CD14-positive monocyte (primary cell): ENCODE measurements at regions not wholly inside any gene's neighbourhood (a gene's known extent, or its start where the extent isn't known, plus 50 kb on each side); places are given as distances from the start of the nearest gene placed in this dataset.

Source experiments
- DNase-seq, 3 donors: peaks; one replicate each; pipeline ENCODE4 v3.0.0-alpha.2; 2011 to 2022
- H2AFZ ChIP-seq: 2 replicates; pipeline ENCODE4 v1.6.0; 2012; ENCODE audit warnings: mild to moderate bottlenecking, low read depth, low read length, inconsistent platforms; ENCODE audit not compliant: insufficient read depth, poor library complexity, severe bottlenecking
- H3K27ac ChIP-seq, 2 donors: 1 replicate in 1 of 2; 2 replicates in 1 of 2; pipeline ENCODE4 v1.5.1; 2012 to 2013; ENCODE audit warnings: low read length in 2 of 2, control low read depth in 1 of 2, inconsistent platforms in 1 of 2, low read depth in 1 of 2, mild to moderate bottlenecking in 1 of 2
- H3K27me3 ChIP-seq, 2 donors: one replicate each; pipeline versions ENCODE4 v1.6.0 to v1.6.1; 2011 to 2013; ENCODE audit warnings: low read length in 2 of 2; ENCODE audit not compliant: control insufficient read depth in 2 of 2, insufficient read depth in 2 of 2
- H3K36me3 ChIP-seq, 2 donors: replicated peaks in 1 of 2; 1 replicate in 1 of 2; 2 replicates in 1 of 2; pipeline versions ENCODE4 v1.5.1 to v1.6.1; 2012 to 2013; ENCODE audit warnings: low read length in 2 of 2, control low read depth in 1 of 2, inconsistent platforms in 1 of 2, mild to moderate bottlenecking in 1 of 2; ENCODE audit not compliant: insufficient read depth in 2 of 2, control insufficient read depth in 1 of 2
- H3K4me1 ChIP-seq, 2 donors: 1 replicate in 1 of 2; 2 replicates in 1 of 2; pipeline versions ENCODE4 v1.5.1 to v1.6.1; 2012 to 2013; ENCODE audit warnings: low read length in 2 of 2, control low read depth in 1 of 2, inconsistent platforms in 1 of 2, mild to moderate bottlenecking in 1 of 2, moderate library complexity in 1 of 2; ENCODE audit not compliant: insufficient read depth in 2 of 2, control insufficient read depth in 1 of 2
- H3K4me2 ChIP-seq: replicated peaks from 2 replicates; pipeline ENCODE3; 2012; ENCODE audit warnings: low read length, moderate library complexity, mild to moderate bottlenecking; ENCODE audit not compliant: poor library complexity, severe bottlenecking; ENCODE audit errors: extremely low read depth
- H3K4me3 ChIP-seq, 3 experiments: fragments of 200-600 bp in 1 of 3; sonication (generic) in 1 of 3; replicated peaks in 1 of 3; 1 replicate in 2 of 3; 2 replicates in 1 of 3; pipeline ENCODE4 v1.5.1; 2011 to 2013; ENCODE audit warnings: low read length in 3 of 3, mild to moderate bottlenecking in 3 of 3, control low read depth in 2 of 3, low read depth in 2 of 3, inconsistent platforms in 1 of 3, moderate library complexity in 1 of 3
- H3K79me2 ChIP-seq: 2 replicates; pipeline ENCODE4 v1.6.0; 2012; ENCODE audit warnings: mild to moderate bottlenecking, control low read depth, inconsistent platforms, low read length, moderate library complexity; ENCODE audit not compliant: insufficient read depth
- H3K9ac ChIP-seq: 2 replicates; pipeline ENCODE4 v1.6.0; 2017; ENCODE audit warnings: low read length, mild to moderate bottlenecking; ENCODE audit not compliant: insufficient read depth, poor library complexity, severe bottlenecking
- H3K9me3 ChIP-seq, 2 donors: replicated peaks in 1 of 2; 1 replicate in 1 of 2; 2 replicates in 1 of 2; pipeline versions ENCODE4 v1.5.1 to v1.6.1; 2012 to 2013; ENCODE audit warnings: low read length in 2 of 2, control low read depth in 1 of 2; ENCODE audit not compliant: control insufficient read depth in 1 of 2, insufficient read depth in 1 of 2
- H4K20me1 ChIP-seq: 2 replicates; pipeline ENCODE4 v1.6.0; 2012; ENCODE audit warnings: mild to moderate bottlenecking, low read length, control low read depth, moderate library complexity; ENCODE audit not compliant: insufficient read depth
- H3K27ac Mint-ChIP-seq, 7 donors: one replicate each; pipeline ENCODE4 v1.8.0; 2020; ENCODE audit warnings: mild to moderate bottlenecking in 7 of 7, mixed read lengths in 7 of 7, moderate library complexity in 6 of 7, inconsistent platforms in 2 of 7
- H3K27me3 Mint-ChIP-seq, 3 donors: one replicate each; pipeline ENCODE4 v1.8.0; 2021 to 2022; ENCODE audit warnings: low read depth in 3 of 3, mild to moderate bottlenecking in 3 of 3, mixed read lengths in 3 of 3, moderate library complexity in 3 of 3, inconsistent platforms in 1 of 3
- H3K36me3 Mint-ChIP-seq, 2 donors: one replicate each; pipeline ENCODE4 v1.8.0; 2020; ENCODE audit warnings: mixed read lengths in 2 of 2, inconsistent platforms in 1 of 2, mild to moderate bottlenecking in 1 of 2
- H3K4me1 Mint-ChIP-seq: one replicate; pipeline ENCODE4 v1.8.0; 2020; ENCODE audit warnings: mild to moderate bottlenecking, mixed read lengths
- H3K4me3 Mint-ChIP-seq, 2 donors: one replicate each; pipeline ENCODE4 v1.8.0; 2020; ENCODE audit warnings: mild to moderate bottlenecking in 2 of 2, mixed read lengths in 2 of 2, moderate library complexity in 1 of 2
- H3K9me3 Mint-ChIP-seq, 7 donors: one replicate each; pipeline ENCODE4 v1.8.0; 2020 to 2022; ENCODE audit warnings: mixed read lengths in 7 of 7, mild to moderate bottlenecking in 6 of 7, moderate library complexity in 6 of 7, inconsistent platforms in 2 of 7
- CTCF ChIP-seq: fragments of 200-600 bp; IDR thresholded peaks from one replicate; pipeline ENCODE4 v1.8.0; 2022; ENCODE audit warnings: antibody characterized with exemption, mild to moderate bottlenecking
- WGBS: methylation state at CpG from one replicate; pipeline ENCODE4 v1.1.5; 2013; ENCODE audit warnings: missing lambda C conversion rate; ENCODE audit not compliant: insufficient coverage; 5-methylcytosine and 5-hydroxymethylcytosine counted together
- intact Hi-C, 2 donors: fragments of 100-400 bp; cut with micrococcal nuclease; formaldehyde crosslinking; loops; one replicate each; pipeline versions ENCODE4 v1.15.0 to v1.15.1; 2023

GRCh38 chr17:79341222-79341780 lies 266.7 kb downstream of the ENGASE start:
- H3K4me1 Mint-ChIP-seq: no peaks in the 10 kb centered on the region
- no peaks in the 10 kb centered on the region for H4K20me1 ChIP-seq
- WGBS: 84% methylated on average over 4 of the region's 8 CpGs
- H3K9ac ChIP-seq: no peak overlapping the region
- TF ChIP-seq CTCF: no peak
- no peaks in the 10 kb centered on the region for H3K36me3 Mint-ChIP-seq
- H3K36me3 ChIP-seq: no peaks in the 10 kb centered on the region
- no peak overlapping the region for H2AFZ ChIP-seq
- no peaks in the 10 kb centered on the region for H3K79me2 ChIP-seq
- intact Hi-C loops: no loop called here
- H3K27ac Mint-ChIP-seq: no peak overlapping the region
- H3K27me3 ChIP-seq: no peaks in the 10 kb centered on the region
- no peak overlapping the region for H3K4me3 ChIP-seq
- H3K9me3 ChIP-seq: no peaks in the 10 kb centered on the region
- H3K27me3 Mint-ChIP-seq: peaks cover 14 to 16% (median 16%) of the 10 kb centered on the region in 3 donors
- no peak overlapping the region for H3K4me2 ChIP-seq
- no peaks in the 10 kb centered on the region for H3K4me1 ChIP-seq
- H3K9me3 Mint-ChIP-seq: peaks cover 0 to 3% (median 0%) of the 10 kb centered on the region in 7 donors
- H3K4me3 Mint-ChIP-seq: no peak overlapping the region
- DNase-seq: no peak
- no peak overlapping the region for H3K27ac ChIP-seq

GRCh38 chr17:79340333-79341221 lies 266.0 kb downstream of the ENGASE start:
- H3K4me1 Mint-ChIP-seq: no peaks in the 10 kb centered on the region
- Histone ChIP-seq H3K27me3 (no peaks in the 10 kb centered on the region), H3K9ac (no peak overlapping the region), H3K4me2 (no peak overlapping the region), H4K20me1 (no peaks in the 10 kb centered on the region), H3K9me3 (no peaks in the 10 kb centered on the region), H3K79me2 (no peaks in the 10 kb centered on the region), H3K4me3 (no peak overlapping the region), H2AFZ (no peak overlapping the region), H3K36me3 (no peaks in the 10 kb centered on the region), H3K27ac (no peak overlapping the region), H3K4me1 (no peaks in the 10 kb centered on the region)
- peaks cover 0 to 3% (median 0%) of the 10 kb centered on the region in 7 donors for H3K9me3 Mint-ChIP-seq
- DNase-seq: no peak
- no peak for TF ChIP-seq CTCF
- no peak overlapping the region for H3K27ac Mint-ChIP-seq
- no peak overlapping the region for H3K4me3 Mint-ChIP-seq
- WGBS: 87% methylated on average over 7 of the region's 12 CpGs
- intact Hi-C loops: no loop called here
- H3K36me3 Mint-ChIP-seq: no peaks in the 10 kb centered on the region
- H3K27me3 Mint-ChIP-seq: peaks cover 10 to 14% (median 10%) of the 10 kb centered on the region in 3 donors
